Activated CD4-positive, CD25-positive, alpha-beta regulatory T cell treated with anti-CD3 and anti-CD28 coated beads, Interleukin-2, amount 50 U/mL, for 16 hours (primary cell): ENCODE measurements at regions not wholly inside any gene's neighbourhood (a gene's known extent, or its start where the extent isn't known, plus 50 kb on each side); places are given as distances from the start of the nearest gene placed in this dataset.

Experiments
- DNase-seq: peaks from one replicate; pipeline ENCODE4 v3.0.0-alpha.2; 2020; ENCODE audit warnings: low read depth, low spot score

GRCh38 chr11:8826139-8826786 is 84.7 kb upstream of the AKIP1 start:
- no peak for DNase-seq

GRCh38 chr11:8826901-8827560 is 84.0 kb upstream of the AKIP1 start:
- DNase-seq: no peak

GRCh38 chr11:8828046-8828445 is 82.9 kb upstream of the AKIP1 start:
- no peak for DNase-seq

GRCh38 chr11:8828580-8829361 is 82.2 kb upstream of the AKIP1 start:
- DNase-seq: no peak

GRCh38 chr11:8829556-8829955 is 81.4 kb upstream of the AKIP1 start:
- no peak for DNase-seq

GRCh38 chr11:8830641-8831040 is 80.3 kb upstream of the AKIP1 start:
- DNase-seq: no peak

- no peak for DNase-seq
These were observed 79.1 kb upstream of the AKIP1 start for GRCh38 chr11:8831861-8832260.

GRCh38 chr11:8832571-8833260 is 78.3 kb upstream of the AKIP1 start:
- DNase-seq: no peak

GRCh38 chr11:8833568-8834315 is 77.2 kb upstream of the AKIP1 start:
- DNase-seq: no peak

GRCh38 chr11:8834379-8834778 is 76.6 kb upstream of the AKIP1 start:
- DNase-seq: no peak

- no peak for DNase-seq
These were observed 72.7 kb upstream of the AKIP1 start for GRCh38 chr11:8838248-8838647.

- DNase-seq: no peak
These were observed 71.6 kb upstream of the AKIP1 start for GRCh38 chr11:8839306-8839956.

GRCh38 chr11:8839957-8840945 is 70.7 kb upstream of the AKIP1 start:
- DNase-seq: no peak

GRCh38 chr11:8841899-8842298 is 69.1 kb upstream of the AKIP1 start:
- no peak for DNase-seq

GRCh38 chr11:8858808-8859207 is 52.2 kb upstream of the AKIP1 start:
- no peak for DNase-seq
